ENCODE measurements at regions not wholly inside any gene's neighbourhood (a gene's known extent, or its start where the extent isn't known, plus 50 kb on each side); places are given as distances from the start of the nearest gene placed in this dataset.

DNA sequence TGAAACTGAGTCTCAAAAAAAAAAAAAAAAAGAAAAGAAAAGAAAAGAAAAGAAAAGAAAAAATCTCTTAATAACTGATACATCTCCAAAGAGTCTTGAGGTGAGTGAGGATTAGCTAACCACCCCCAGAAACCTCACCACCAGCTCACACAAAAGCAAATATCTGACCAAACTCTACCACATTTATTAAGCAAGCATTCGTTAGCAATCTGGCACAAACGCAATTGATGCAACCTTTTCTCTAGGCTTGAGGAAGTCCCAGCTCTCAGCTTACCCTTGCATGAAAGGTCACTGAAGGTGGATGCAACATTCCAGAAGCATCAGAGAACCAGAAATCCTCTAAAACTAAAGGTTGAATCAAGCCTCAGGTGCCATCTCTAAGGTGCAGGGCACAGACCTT, 231.9 kb upstream of the BCOR start:
- no peak for DNase-seq
- in situ Hi-C loops (cut with MboI; ENCODE audit: low pct_ligation_motif_present in 1 of 4, low pct_unique_long_range_greater_than_20kb in 1 of 4, low sequenced_read_pairs in 3 of 4) (no loop called here), intact Hi-C loops (cut with DNase I; ENCODE audit: low total_unique reads) (no loop called here)
- no peaks in the 10 kb centered on the region for H3K9me3 ChIP-seq
- no peaks in the 10 kb centered on the region for H3K27me3 ChIP-seq
- H3K27ac ChIP-seq: no peak overlapping the region
- no peak overlapping the region for H3K4me3 ChIP-seq
- no peaks in the 10 kb centered on the region for H3K4me1 ChIP-seq
- H3K36me3 ChIP-seq: no peaks in the 10 kb centered on the region
- WGBS, 2 donors (ENCODE audit: low coverage in 1 of 2): 87% methylated on average over 2 of the region's 2 CpGs; no CpG with 5 or more reads in 1 of the 2 donors
- TF ChIP-seq POLR2AphosphoS5 (IDR thresholded peaks at IDR 0.05) (no peak), EP300 (IDR thresholded peaks at IDR 0.05; ENCODE audit: low read depth) (no peak)

- no peaks in the 10 kb centered on the region for H3K4me1 ChIP-seq
- intact Hi-C loops (cut with DNase I; ENCODE audit: low total_unique reads): no loop called here
- no peaks in the 10 kb centered on the region for H3K36me3 ChIP-seq
- no peak overlapping the region for H3K27ac ChIP-seq
- 85% methylated on average over 1 of the region's 1 CpG; no CpG with 5 or more reads in 1 of the 2 donors for WGBS, 2 donors (ENCODE audit: low coverage in 1 of 2)
- H3K27me3 ChIP-seq: no peaks in the 10 kb centered on the region
- TF ChIP-seq CTCF (IDR thresholded peaks at IDR 0.05): no peak
- no peak for TF ChIP-seq EP300 (IDR thresholded peaks at IDR 0.05; ENCODE audit: low read depth)
- no peak for TF ChIP-seq POLR2A (IDR thresholded peaks at IDR 0.05)
- TF ChIP-seq POLR2AphosphoS5 (IDR thresholded peaks at IDR 0.05): no peak
- H3K9me3 ChIP-seq: no peaks in the 10 kb centered on the region
- no peak overlapping the region for H3K4me3 ChIP-seq
- no peak for DNase-seq
- in situ Hi-C loops (cut with MboI; ENCODE audit: low pct_ligation_motif_present in 1 of 4, low pct_unique_long_range_greater_than_20kb in 1 of 4, low sequenced_read_pairs in 3 of 4): no loop called here
Observed at GRCh38 chrX:40327085-40327484, 229.3 kb upstream of the BCOR start.

DNA sequence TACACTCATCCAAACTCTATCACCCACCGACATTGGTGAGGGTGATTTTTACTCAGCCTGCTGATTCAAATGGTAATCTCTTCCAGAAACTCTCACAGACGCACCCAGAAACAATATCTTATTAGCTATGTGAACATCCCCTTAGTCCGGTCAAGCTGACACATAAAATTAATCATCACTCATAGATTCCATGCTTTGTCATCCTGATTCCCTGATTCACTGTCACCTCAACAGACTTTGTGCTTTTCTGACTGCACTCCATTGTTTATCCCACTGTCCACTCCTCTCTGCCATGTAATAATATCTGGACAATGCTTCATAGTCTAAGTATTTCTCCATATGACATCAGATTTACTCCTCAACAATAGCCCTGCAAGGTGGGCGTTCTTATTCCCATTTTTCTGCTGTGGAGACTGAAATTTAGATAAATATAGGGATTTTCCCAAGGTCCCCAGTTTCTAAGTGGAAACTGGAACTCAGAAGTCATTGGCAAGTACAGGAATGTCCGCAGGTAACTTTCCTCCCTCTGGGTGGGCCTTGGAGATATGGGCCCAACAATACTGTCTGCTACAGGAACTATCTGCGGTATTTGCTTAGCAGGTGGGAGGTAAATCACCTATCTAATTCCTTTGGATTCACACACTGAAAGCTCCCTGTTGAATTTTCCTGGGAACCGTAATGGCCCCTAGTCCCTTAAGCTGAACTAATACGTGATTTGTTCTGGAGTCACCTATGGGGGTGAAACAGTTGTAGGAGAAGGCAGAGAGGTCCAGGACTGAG, 228.6 kb upstream of the BCOR start:
- Histone ChIP-seq H3K27me3 (no peaks in the 10 kb centered on the region), H3K9me3 (no peaks in the 10 kb centered on the region), H3K27ac (no peak overlapping the region), H3K4me1 (no peaks in the 10 kb centered on the region), H3K4me3 (no peak overlapping the region), H3K36me3 (no peaks in the 10 kb centered on the region)
- intact Hi-C loops (cut with DNase I; ENCODE audit: low total_unique reads) (no loop called here), in situ Hi-C loops (cut with MboI; ENCODE audit: low pct_ligation_motif_present in 1 of 4, low pct_unique_long_range_greater_than_20kb in 1 of 4, low sequenced_read_pairs in 3 of 4) (no loop called here)
- DNase-seq: no peak
- TF ChIP-seq CTCF (IDR thresholded peaks at IDR 0.05) (no peak), EP300 (IDR thresholded peaks at IDR 0.05; ENCODE audit: low read depth) (no peak), POLR2A (IDR thresholded peaks at IDR 0.05) (no peak), POLR2AphosphoS5 (IDR thresholded peaks at IDR 0.05) (no peak)
- 82% methylated on average over 8 of the region's 8 CpGs; no CpG with 5 or more reads in 1 of the 2 donors for WGBS, 2 donors (ENCODE audit: low coverage in 1 of 2)

GRCh38 chrX:40325161-40325560, 227.4 kb upstream of the BCOR start:
- H3K9me3 ChIP-seq: no peaks in the 10 kb centered on the region
- H3K36me3 ChIP-seq: no peaks in the 10 kb centered on the region
- H3K4me1 ChIP-seq: no peaks in the 10 kb centered on the region
- no peak for DNase-seq
- no peaks in the 10 kb centered on the region for H3K27me3 ChIP-seq
- 93 to 100% methylated on average over 2 to 11 of the region's 11 CpGs for WGBS, 2 donors (ENCODE audit: low coverage in 1 of 2)
- intact Hi-C loops (cut with DNase I; ENCODE audit: low total_unique reads) (no loop called here), in situ Hi-C loops (cut with MboI; ENCODE audit: low pct_ligation_motif_present in 1 of 4, low pct_unique_long_range_greater_than_20kb in 1 of 4, low sequenced_read_pairs in 3 of 4) (no loop called here)
- H3K4me3 ChIP-seq: no peak overlapping the region
- no peak overlapping the region for H3K27ac ChIP-seq
- TF ChIP-seq CTCF (IDR thresholded peaks at IDR 0.05): no peak
- no peak for TF ChIP-seq EP300 (IDR thresholded peaks at IDR 0.05; ENCODE audit: low read depth)
- TF ChIP-seq POLR2A (IDR thresholded peaks at IDR 0.05): no peak
- TF ChIP-seq POLR2AphosphoS5 (IDR thresholded peaks at IDR 0.05): no peak

Measured in transverse colon (tissue), 4 donors.